Astrocyte (in vitro differentiated cells and primary cell): ENCODE measurements at regions not wholly inside any gene's neighbourhood (a gene's known extent, or its start where the extent isn't known, plus 50 kb on each side); places are given as distances from the start of the nearest gene placed in this dataset.

ENCODE experiments used
- EZH2 ChIP-seq: IDR thresholded peaks from 2 replicates; pipeline ENCODE4 v1.6.1; 2012; ENCODE audit warnings: mild to moderate bottlenecking, low read length, inconsistent platforms; ENCODE audit not compliant: insufficient read depth
- TF ChIP-seq, protein P1 (sequence below): IDR thresholded peaks from 2 replicates; pipeline ENCODE4 v1.5.1; 2011; ENCODE audit warnings: low read depth, mild to moderate bottlenecking, inconsistent platforms, low read length, moderate library complexity; ENCODE audit not compliant: insufficient read depth

DNA sequence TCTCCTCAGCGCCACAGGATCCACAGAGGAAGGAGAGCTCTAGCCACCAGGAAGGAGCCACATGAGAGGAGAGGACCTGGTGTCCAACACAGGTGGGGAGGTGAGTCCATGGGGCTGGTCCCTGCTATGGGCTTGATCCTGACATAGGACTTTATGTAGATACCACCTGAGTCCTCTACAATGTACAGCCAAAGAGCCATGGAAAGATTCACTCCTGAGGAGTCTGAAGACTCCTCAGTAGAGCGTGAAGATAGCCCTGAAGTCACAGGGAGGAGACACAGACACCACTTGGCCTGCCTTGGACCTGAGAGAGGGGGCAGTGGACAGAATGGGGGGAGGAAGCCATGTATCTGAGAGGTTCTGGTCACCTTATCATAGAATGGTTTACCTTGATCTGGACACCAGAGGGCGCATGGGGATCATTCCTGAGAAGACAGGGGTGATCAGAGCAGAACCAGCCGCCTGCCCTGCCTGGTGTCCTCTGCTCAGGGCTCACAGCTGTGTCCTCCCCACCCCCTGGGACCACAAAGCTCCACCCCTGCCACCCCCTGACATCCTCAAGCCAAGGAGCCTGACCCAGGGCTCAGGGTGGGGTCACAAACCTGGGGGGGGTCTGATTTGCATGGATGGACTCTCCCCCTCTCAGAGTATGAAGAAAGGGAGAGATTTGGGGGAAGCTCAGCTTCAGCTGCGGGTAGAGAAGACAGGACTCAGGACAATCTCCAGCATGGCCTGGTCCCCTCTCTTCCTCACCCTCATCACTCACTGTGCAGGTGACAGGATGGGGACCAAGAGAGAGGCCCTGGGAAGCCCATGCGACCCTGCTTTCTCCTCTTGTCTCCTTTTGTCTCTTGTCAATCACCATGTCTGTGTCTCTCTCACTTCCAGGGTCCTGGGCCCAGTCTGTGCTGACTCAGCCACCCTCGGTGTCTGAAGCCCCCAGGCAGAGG, 77.0 kb downstream of the ZNF280B start:
- TF ChIP-seq, protein P1, sequence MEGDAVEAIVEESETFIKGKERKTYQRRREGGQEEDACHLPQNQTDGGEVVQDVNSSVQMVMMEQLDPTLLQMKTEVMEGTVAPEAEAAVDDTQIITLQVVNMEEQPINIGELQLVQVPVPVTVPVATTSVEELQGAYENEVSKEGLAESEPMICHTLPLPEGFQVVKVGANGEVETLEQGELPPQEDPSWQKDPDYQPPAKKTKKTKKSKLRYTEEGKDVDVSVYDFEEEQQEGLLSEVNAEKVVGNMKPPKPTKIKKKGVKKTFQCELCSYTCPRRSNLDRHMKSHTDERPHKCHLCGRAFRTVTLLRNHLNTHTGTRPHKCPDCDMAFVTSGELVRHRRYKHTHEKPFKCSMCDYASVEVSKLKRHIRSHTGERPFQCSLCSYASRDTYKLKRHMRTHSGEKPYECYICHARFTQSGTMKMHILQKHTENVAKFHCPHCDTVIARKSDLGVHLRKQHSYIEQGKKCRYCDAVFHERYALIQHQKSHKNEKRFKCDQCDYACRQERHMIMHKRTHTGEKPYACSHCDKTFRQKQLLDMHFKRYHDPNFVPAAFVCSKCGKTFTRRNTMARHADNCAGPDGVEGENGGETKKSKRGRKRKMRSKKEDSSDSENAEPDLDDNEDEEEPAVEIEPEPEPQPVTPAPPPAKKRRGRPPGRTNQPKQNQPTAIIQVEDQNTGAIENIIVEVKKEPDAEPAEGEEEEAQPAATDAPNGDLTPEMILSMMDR = peak; percentile 48
- TF ChIP-seq EZH2 = no peak
